ENCODE measurements at regions not wholly inside any gene's neighbourhood (a gene's known extent, or its start where the extent isn't known, plus 50 kb on each side); places are given as distances from the start of the nearest gene placed in this dataset.

DNA sequence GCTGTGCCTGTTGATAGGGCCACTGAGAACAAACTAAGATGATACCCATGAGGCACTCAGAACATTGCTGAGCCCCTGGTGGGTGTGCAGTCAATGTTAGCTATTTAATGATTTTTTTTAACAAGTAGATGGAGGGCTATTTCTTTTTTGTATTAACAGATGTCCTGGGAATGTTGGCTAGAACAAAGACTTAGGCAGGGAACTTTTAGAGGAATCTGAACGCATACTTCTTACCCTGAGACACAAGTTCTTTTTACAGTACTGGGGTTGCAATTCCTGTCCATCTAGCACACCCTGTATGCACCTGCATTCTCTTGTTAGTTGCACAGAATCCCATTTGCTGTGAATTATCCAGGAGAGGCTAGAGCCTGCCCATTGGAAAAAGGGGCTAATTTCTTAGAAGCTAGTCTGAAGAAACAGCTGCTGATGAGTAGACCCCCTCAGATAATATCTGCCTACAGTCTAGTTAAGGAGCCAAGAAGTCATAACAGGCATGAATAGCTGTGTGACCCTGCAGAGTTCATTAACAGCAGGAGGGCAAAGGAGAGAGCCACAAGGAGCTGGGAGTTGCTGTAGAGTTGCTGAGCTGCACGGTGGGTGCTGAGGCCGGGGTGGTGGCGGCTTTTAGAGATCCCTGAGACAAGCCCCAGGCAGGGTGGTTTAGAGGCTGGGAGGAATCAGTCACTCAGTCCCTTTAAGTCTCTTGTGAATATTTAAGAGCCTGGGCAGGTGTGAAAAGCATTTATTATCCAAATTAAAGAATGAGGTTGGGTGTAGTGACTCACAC is 103.7 kb upstream of the FZD8 start:
- POLR2A ChIA-PET (ENCODE audit: partially characterized antibody) = no interaction called here
- Histone ChIP-seq H4K5ac (ENCODE audit: insufficient read length, low read depth, low read length) (no peak overlapping the region), H3K27me3 (replicated peaks in 1 of 4; ENCODE audit: control insufficient read depth in 3 of 4, extremely low read depth in 1 of 4, insufficient read depth in 3 of 4, low read length in 3 of 4) (no peaks in the 10 kb centered on the region), H2BK5ac (ENCODE audit: low read depth, low read length) (no peak overlapping the region), H3K4me2 (ENCODE audit: insufficient read depth in 1 of 2, low read depth in 2 of 2, low read length in 2 of 2) (no peak overlapping the region), H3K4ac (replicated peaks; ENCODE audit: insufficient read length, low read depth, low read length) (no peak overlapping the region), H2BK12ac (ENCODE audit: low read depth, low read length) (no peak overlapping the region), H3K36me3 (ENCODE audit: control insufficient read depth in 2 of 4, insufficient read depth in 4 of 4, low read length in 3 of 4) (no peaks in the 10 kb centered on the region), H3K79me1 (ENCODE audit: low read depth, low read length) (no peaks in the 10 kb centered on the region), H2AK5ac (ENCODE audit: low read depth, low read length) (no peak overlapping the region), H4K91ac (replicated peaks; ENCODE audit: insufficient read length, low read length) (no peak overlapping the region), H3K79me2 (ENCODE audit: control insufficient read depth in 1 of 2, insufficient read depth in 2 of 2, low read length in 2 of 2) (no peaks in the 10 kb centered on the region), H3K9me3 (ENCODE audit: insufficient read depth in 2 of 2, low read depth in 1 of 2, low read length in 1 of 2) (no peaks in the 10 kb centered on the region), H2BK120ac (replicated peaks; ENCODE audit: low read depth, low read length) (no peak overlapping the region), H4K20me1 (replicated peaks in 1 of 2; ENCODE audit: control insufficient read depth in 1 of 2, insufficient read depth in 2 of 2, low read length in 2 of 2) (no peaks in the 10 kb centered on the region), H3K4me3 (ENCODE audit: extremely low read depth in 1 of 4, insufficient read depth in 2 of 4, low read depth in 3 of 4, low read length in 4 of 4) (no peak overlapping the region), H3K14ac (ENCODE audit: insufficient read length) (no peak overlapping the region), H3K9ac (replicated peaks in 1 of 4; ENCODE audit: extremely low read depth in 1 of 4, low read depth in 3 of 4, low read length in 3 of 4) (no peak overlapping the region), H3K27ac (ENCODE audit: low read depth, low read length) (no peak overlapping the region), H2BK15ac (ENCODE audit: low read length) (no peak overlapping the region), H3K56ac (replicated peaks; ENCODE audit: insufficient read length, low read depth, low read length) (no peak overlapping the region), H2BK20ac (ENCODE audit: low read length) (no peak overlapping the region), H3K23me2 (ENCODE audit: low read depth, low read length) (no peaks in the 10 kb centered on the region; the same call in 1 of the 2 replicates), H3K4me1 (replicated peaks in 1 of 4; ENCODE audit: control insufficient read depth in 3 of 4, insufficient read depth in 4 of 4, low read length in 3 of 4) (peaks cover 0 to 2% (median 0%) of the 10 kb centered on the region in 4 experiments; a peak in 2 of 7 replicates), H2AFZ (ENCODE audit: low read length) (no peak overlapping the region), H3K18ac (ENCODE audit: extremely low read depth, low read length) (no peak overlapping the region), H4K8ac (ENCODE audit: extremely low read depth, insufficient read depth, low read length) (no peak overlapping the region), H3K23ac (ENCODE audit: insufficient read length) (no peak overlapping the region)
- CTCF ChIA-PET (ENCODE audit: partially characterized antibody) = interaction anchor here (1.1 to 1.6 kb wide), 2 partner anchors 20 to 110 kb away, joined by 3 read pairs; no protein-coding TSS in a partner anchor
- WGBS, 2 experiments (ENCODE audit: extremely low coverage in 1 of 2, insufficient coverage in 1 of 2, insufficient read length in 1 of 2, insufficient replicate concordance in 2 of 2, low coverage in 1 of 2, low lambda C conversion rate in 2 of 2, missing lambda C conversion rate in 1 of 2) = 93% methylated on average over 4 of the region's 4 CpGs; no CpG with 5 or more reads in 1 of the 2 experiments
- FAIRE-seq (no peak), DNase-seq (ENCODE audit: low read depth in 1 of 2, low spot score in 2 of 2) (no peak)
- TF ChIP-seq SIRT6 (IDR thresholded peaks at IDR 0.05; ENCODE audit: low read length) (no peak), SP2 (IDR thresholded peaks at IDR 0.05; ENCODE audit: low read length) (no peak), RXRA (IDR thresholded peaks at IDR 0.05; ENCODE audit: insufficient read depth, low read depth, low read length) (no peak), RBBP5 (IDR thresholded peaks at IDR 0.05; ENCODE audit: borderline replicate concordance, low read depth, low read length) (no peak), CTCF (IDR thresholded peaks at IDR 0.05; ENCODE audit: control extremely low read depth in 1 of 3, insufficient read depth in 1 of 3, low read depth in 1 of 3, low read length in 3 of 3) (no peak), KDM4A (IDR thresholded peaks at IDR 0.05; ENCODE audit: low read depth, low read length, severe bottlenecking) (no peak), CTBP2 (IDR thresholded peaks at IDR 0.05; ENCODE audit: borderline replicate concordance, insufficient read depth, insufficient read length, low read length) (no peak), EGR1 (IDR thresholded peaks at IDR 0.05; ENCODE audit: borderline replicate concordance, low read depth, low read length) (no peak), FOSL1 (IDR thresholded peaks at IDR 0.05; ENCODE audit: insufficient read depth, low read depth, low read length) (no peak), TEAD4 (IDR thresholded peaks at IDR 0.05; ENCODE audit: low read depth, low read length) (no peak), NRF1 (IDR thresholded peaks at IDR 0.05; ENCODE audit: low read depth, low read length) (no peak)
